Uterus (tissue), 2 donors: ENCODE measurements at regions not wholly inside any gene's neighbourhood (a gene's known extent, or its start where the extent isn't known, plus 50 kb on each side); places are given as distances from the start of the nearest gene placed in this dataset.

Source experiments
- CTCF ChIP-seq, 4 experiments: fragments of 200-600 bp in 2 of 4; fragments of 450-650 bp in 2 of 4; sonication (generic) in 2 of 4; IDR thresholded peaks; one replicate each; pipeline ENCODE4 v1.5.1; 2016 to 2019; ENCODE audit warnings: antibody characterized with exemption in 4 of 4, mild to moderate bottlenecking in 2 of 4, moderate library complexity in 1 of 4
- POLR2A ChIP-seq, 2 donors: fragments of 450-650 bp; IDR thresholded peaks; one replicate each; pipeline ENCODE4 v1.6.1; 2016; ENCODE audit warnings: antibody characterized with exemption in 2 of 2, mild to moderate bottlenecking in 1 of 2, moderate library complexity in 1 of 2

- TF ChIP-seq CTCF (IDR thresholded peaks at IDR 0.05) (no peak), POLR2A (IDR thresholded peaks at IDR 0.05) (no peak)
These were observed 87.6 kb upstream of the SOX2 start for GRCh38 chr3:181623924-181624694.
